ENCODE measurements at regions not wholly inside any gene's neighbourhood (a gene's known extent, or its start where the extent isn't known, plus 50 kb on each side); places are given as distances from the start of the nearest gene placed in this dataset.

DNA sequence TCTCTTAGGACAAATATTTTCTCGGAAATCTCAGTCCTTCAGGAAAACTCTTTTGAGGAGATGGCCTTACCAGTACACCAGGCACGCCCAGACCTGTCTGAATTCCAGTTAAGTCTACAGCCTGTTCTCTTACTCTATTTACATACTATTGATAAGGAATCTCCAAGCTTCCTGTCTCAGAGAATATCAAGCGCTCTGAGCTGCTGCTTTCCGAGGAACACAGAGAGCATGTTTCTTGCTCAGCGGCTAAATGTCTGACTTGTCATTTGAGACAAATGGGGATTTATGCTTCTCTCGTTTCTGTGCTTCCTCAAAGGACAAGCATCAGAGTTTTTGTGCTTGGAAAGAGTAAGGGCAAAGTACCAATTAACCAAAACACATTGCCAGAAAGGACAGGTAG lies 112.4 kb upstream of the CCDC54 start:
- TF ChIP-seq, protein P1, sequence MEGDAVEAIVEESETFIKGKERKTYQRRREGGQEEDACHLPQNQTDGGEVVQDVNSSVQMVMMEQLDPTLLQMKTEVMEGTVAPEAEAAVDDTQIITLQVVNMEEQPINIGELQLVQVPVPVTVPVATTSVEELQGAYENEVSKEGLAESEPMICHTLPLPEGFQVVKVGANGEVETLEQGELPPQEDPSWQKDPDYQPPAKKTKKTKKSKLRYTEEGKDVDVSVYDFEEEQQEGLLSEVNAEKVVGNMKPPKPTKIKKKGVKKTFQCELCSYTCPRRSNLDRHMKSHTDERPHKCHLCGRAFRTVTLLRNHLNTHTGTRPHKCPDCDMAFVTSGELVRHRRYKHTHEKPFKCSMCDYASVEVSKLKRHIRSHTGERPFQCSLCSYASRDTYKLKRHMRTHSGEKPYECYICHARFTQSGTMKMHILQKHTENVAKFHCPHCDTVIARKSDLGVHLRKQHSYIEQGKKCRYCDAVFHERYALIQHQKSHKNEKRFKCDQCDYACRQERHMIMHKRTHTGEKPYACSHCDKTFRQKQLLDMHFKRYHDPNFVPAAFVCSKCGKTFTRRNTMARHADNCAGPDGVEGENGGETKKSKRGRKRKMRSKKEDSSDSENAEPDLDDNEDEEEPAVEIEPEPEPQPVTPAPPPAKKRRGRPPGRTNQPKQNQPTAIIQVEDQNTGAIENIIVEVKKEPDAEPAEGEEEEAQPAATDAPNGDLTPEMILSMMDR (IDR thresholded peaks at IDR 0.05): no peak
- TF ChIP-seq RAD21 (IDR thresholded peaks at IDR 0.05; ENCODE audit: low read length) (no peak), GABPA (IDR thresholded peaks at IDR 0.05; ENCODE audit: low read depth) (no peak), EZH2phosphoT487 (IDR thresholded peaks at IDR 0.05; ENCODE audit: borderline replicate concordance, low read depth) (no peak), NRF1 (IDR thresholded peaks at IDR 0.05; ENCODE audit: low read depth, low read length) (no peak)

Measured in SK-N-SH (cell line).